Neural cell (in vitro differentiated cells): ENCODE measurements at regions not wholly inside any gene's neighbourhood (a gene's known extent, or its start where the extent isn't known, plus 50 kb on each side); places are given as distances from the start of the nearest gene placed in this dataset.

Source experiments
- H2AFZ ChIP-seq: fragments of 200-600, 300-800 bp; sonication (generic), shearing (Covaris generic); 2 replicates; pipeline ENCODE4 v1.6.0; 2014; ENCODE audit warnings: low read depth, mild to moderate bottlenecking, antibody characterized with exemption, low read length, moderate library complexity
- H3F3A ChIP-seq: fragments of 200-600 bp; shearing (Covaris generic); 2 replicates; pipeline ENCODE4 v1.6.1; 2016; ENCODE audit warnings: mild to moderate bottlenecking, moderate library complexity, mixed read lengths, antibody characterized with exemption, low read length; ENCODE audit not compliant: insufficient read depth, poor library complexity, severe bottlenecking
- H3K27ac ChIP-seq: fragments of 200-600, 300-800 bp; sonication (generic), shearing (Covaris generic); 2 replicates; pipeline ENCODE4 v1.5.1; 2014; ENCODE audit warnings: mild to moderate bottlenecking, low read length, moderate library complexity
- H3K27me3 ChIP-seq: fragments of 300-800, 200-600 bp; sonication (generic), shearing (Covaris generic); 2 replicates; pipeline ENCODE4 v1.6.0; 2014; ENCODE audit warnings: mild to moderate bottlenecking, low read depth, low read length, moderate library complexity; ENCODE audit not compliant: insufficient read depth
- H3K36me3 ChIP-seq: fragments of 300-800, 200-600 bp; sonication (generic), shearing (Covaris generic); 2 replicates; pipeline ENCODE4 v1.5.1; 2014; ENCODE audit warnings: mild to moderate bottlenecking, antibody characterized with exemption, low read length, moderate library complexity; ENCODE audit not compliant: insufficient read depth
- H3K4me2 ChIP-seq: fragments of 300-800, 200-600 bp; sonication (generic), shearing (Covaris generic); 2 replicates; pipeline ENCODE4 v1.6.0; 2014; ENCODE audit warnings: mild to moderate bottlenecking, low read length
- H3K4me3 ChIP-seq: fragments of 300-800, 200-600 bp; sonication (generic), shearing (Covaris generic); 2 replicates; pipeline ENCODE4 v1.5.1; 2014; ENCODE audit warnings: mild to moderate bottlenecking, low read length, moderate library complexity
- H3K79me2 ChIP-seq: fragments of 200-600 bp; shearing (Covaris generic); replicated peaks from 2 replicates; pipeline ENCODE4 v1.6.0; 2014; ENCODE audit warnings: mild to moderate bottlenecking, low read length, moderate library complexity; ENCODE audit not compliant: insufficient read depth
- H3K9ac ChIP-seq: fragments of 300-800, 200-600 bp; sonication (generic), shearing (Covaris generic); 2 replicates; pipeline ENCODE4 v1.6.1; 2016; ENCODE audit warnings: mild to moderate bottlenecking, low read length, mixed read lengths
- H3K9me2 ChIP-seq: fragments of 200-600 bp; shearing (Covaris generic); 2 replicates; pipeline ENCODE4 v1.6.1; 2016; ENCODE audit warnings: mild to moderate bottlenecking, low read length, mixed read lengths; ENCODE audit not compliant: insufficient read depth
- H3K9me3 ChIP-seq: fragments of 200-600, 300-800 bp; sonication (generic), shearing (Covaris generic); 2 replicates; pipeline ENCODE4 v1.6.1; 2016; ENCODE audit warnings: mild to moderate bottlenecking, mixed run types, low read length, moderate library complexity, mixed read lengths
- H4K20me1 ChIP-seq: fragments of 200-600 bp; shearing (Covaris generic); 2 replicates; pipeline ENCODE4 v1.6.1; 2016; ENCODE audit warnings: mild to moderate bottlenecking, mixed run types; ENCODE audit not compliant: insufficient read depth
- EP300 ChIP-seq: fragments of 450-650 bp; conservative IDR thresholded peaks from 2 replicates; pipeline ENCODE4 v1.6.1; 2014; ENCODE audit warnings: antibody characterized with exemption, mild to moderate bottlenecking, moderate library complexity; ENCODE audit not compliant: poor library complexity, severe bottlenecking
- EZH2 ChIP-seq: fragments of 200-600, 300-800 bp; shearing (Covaris generic), sonication (generic); IDR thresholded peaks from 2 replicates; pipeline ENCODE4 v1.6.1; 2014; ENCODE audit warnings: antibody characterized with exemption, low read length, borderline replicate concordance, mild to moderate bottlenecking; ENCODE audit not compliant: insufficient read depth, poor library complexity, severe bottlenecking
- MXI1 ChIP-seq: fragments of 450-650 bp; conservative IDR thresholded peaks from 2 replicates; pipeline ENCODE4 v1.6.1; 2014; ENCODE audit warnings: antibody characterized with exemption, mild to moderate bottlenecking; ENCODE audit not compliant: poor library complexity, severe bottlenecking
- POLR2AphosphoS5 ChIP-seq: IDR thresholded peaks from 2 replicates; pipeline ENCODE4 v1.6.1; 2012
- RAD21 ChIP-seq: fragments of 450-650 bp; conservative IDR thresholded peaks from 2 replicates; pipeline ENCODE4 v1.6.1; 2014; ENCODE audit warnings: antibody characterized with exemption, mild to moderate bottlenecking, moderate library complexity
- SMC3 ChIP-seq: fragments of 450-650 bp; conservative IDR thresholded peaks from 2 replicates; pipeline ENCODE4 v1.6.1; 2014; ENCODE audit warnings: antibody characterized with exemption, mild to moderate bottlenecking, moderate library complexity; ENCODE audit not compliant: poor library complexity
- TAF1 ChIP-seq: IDR thresholded peaks from 2 replicates; pipeline ENCODE4 v1.6.1; 2012; ENCODE audit warnings: low read depth
- TF ChIP-seq, protein P1 (sequence below): fragments of 450-650 bp; IDR thresholded peaks from 2 replicates; pipeline ENCODE4 v1.5.1; 2014; ENCODE audit warnings: antibody characterized with exemption, mild to moderate bottlenecking, moderate library complexity; ENCODE audit not compliant: poor library complexity, severe bottlenecking
- TF ChIP-seq, protein P2 (sequence below): IDR thresholded peaks from 2 replicates; pipeline ENCODE4 v1.6.1; 2012; ENCODE audit warnings: borderline replicate concordance

DNA sequence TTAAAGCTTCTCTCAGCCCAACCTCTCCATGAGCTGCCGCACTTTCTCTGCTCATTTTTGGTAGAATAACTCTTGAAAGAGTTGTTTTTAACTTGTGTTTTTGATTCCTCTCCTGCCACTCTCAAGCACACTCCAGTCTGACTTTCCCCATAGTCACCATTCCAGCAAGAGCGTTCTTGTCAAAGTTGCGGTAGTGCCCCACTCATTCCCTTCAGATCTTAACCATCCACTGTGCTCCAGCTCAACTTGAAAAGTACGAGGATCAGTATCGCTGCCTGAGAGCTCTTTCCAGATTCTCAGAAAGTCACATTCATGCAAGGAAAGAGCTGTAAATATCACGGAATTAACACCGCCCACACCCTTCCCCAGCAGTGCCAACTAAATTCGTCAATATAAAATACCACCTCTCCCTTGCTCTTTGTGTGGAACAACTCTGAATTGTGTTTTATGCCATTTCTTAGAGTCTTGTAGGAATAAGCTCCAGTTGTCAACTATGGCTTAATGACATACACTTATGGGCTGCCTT, 59.7 kb upstream of the IL15 start:
- Histone ChIP-seq H3K79me2 (no peaks in the 10 kb centered on the region), H3K9ac (no peak overlapping the region), H2AFZ (no peak overlapping the region), H3K27ac (no peak overlapping the region), H3K9me2 (no peaks in the 10 kb centered on the region), H3K4me3 (no peak overlapping the region), H3K36me3 (no peaks in the 10 kb centered on the region), H3K9me3 (no peaks in the 10 kb centered on the region), H4K20me1 (no peaks in the 10 kb centered on the region), H3F3A (no peaks in the 10 kb centered on the region), H3K4me2 (no peak overlapping the region), H3K27me3 (no peaks in the 10 kb centered on the region)
- TF ChIP-seq, protein P1, sequence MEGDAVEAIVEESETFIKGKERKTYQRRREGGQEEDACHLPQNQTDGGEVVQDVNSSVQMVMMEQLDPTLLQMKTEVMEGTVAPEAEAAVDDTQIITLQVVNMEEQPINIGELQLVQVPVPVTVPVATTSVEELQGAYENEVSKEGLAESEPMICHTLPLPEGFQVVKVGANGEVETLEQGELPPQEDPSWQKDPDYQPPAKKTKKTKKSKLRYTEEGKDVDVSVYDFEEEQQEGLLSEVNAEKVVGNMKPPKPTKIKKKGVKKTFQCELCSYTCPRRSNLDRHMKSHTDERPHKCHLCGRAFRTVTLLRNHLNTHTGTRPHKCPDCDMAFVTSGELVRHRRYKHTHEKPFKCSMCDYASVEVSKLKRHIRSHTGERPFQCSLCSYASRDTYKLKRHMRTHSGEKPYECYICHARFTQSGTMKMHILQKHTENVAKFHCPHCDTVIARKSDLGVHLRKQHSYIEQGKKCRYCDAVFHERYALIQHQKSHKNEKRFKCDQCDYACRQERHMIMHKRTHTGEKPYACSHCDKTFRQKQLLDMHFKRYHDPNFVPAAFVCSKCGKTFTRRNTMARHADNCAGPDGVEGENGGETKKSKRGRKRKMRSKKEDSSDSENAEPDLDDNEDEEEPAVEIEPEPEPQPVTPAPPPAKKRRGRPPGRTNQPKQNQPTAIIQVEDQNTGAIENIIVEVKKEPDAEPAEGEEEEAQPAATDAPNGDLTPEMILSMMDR, result no peak
- no peak for TF ChIP-seq SMC3
- TF ChIP-seq RAD21, result no peak
- TF ChIP-seq TAF1, result no peak
- no peak for TF ChIP-seq MXI1
- TF ChIP-seq, protein P2, sequence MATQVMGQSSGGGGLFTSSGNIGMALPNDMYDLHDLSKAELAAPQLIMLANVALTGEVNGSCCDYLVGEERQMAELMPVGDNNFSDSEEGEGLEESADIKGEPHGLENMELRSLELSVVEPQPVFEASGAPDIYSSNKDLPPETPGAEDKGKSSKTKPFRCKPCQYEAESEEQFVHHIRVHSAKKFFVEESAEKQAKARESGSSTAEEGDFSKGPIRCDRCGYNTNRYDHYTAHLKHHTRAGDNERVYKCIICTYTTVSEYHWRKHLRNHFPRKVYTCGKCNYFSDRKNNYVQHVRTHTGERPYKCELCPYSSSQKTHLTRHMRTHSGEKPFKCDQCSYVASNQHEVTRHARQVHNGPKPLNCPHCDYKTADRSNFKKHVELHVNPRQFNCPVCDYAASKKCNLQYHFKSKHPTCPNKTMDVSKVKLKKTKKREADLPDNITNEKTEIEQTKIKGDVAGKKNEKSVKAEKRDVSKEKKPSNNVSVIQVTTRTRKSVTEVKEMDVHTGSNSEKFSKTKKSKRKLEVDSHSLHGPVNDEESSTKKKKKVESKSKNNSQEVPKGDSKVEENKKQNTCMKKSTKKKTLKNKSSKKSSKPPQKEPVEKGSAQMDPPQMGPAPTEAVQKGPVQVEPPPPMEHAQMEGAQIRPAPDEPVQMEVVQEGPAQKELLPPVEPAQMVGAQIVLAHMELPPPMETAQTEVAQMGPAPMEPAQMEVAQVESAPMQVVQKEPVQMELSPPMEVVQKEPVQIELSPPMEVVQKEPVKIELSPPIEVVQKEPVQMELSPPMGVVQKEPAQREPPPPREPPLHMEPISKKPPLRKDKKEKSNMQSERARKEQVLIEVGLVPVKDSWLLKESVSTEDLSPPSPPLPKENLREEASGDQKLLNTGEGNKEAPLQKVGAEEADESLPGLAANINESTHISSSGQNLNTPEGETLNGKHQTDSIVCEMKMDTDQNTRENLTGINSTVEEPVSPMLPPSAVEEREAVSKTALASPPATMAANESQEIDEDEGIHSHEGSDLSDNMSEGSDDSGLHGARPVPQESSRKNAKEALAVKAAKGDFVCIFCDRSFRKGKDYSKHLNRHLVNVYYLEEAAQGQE, result no peak
- no peak for TF ChIP-seq POLR2AphosphoS5
- no peak for TF ChIP-seq EZH2
- no peak for TF ChIP-seq EP300

DNA sequence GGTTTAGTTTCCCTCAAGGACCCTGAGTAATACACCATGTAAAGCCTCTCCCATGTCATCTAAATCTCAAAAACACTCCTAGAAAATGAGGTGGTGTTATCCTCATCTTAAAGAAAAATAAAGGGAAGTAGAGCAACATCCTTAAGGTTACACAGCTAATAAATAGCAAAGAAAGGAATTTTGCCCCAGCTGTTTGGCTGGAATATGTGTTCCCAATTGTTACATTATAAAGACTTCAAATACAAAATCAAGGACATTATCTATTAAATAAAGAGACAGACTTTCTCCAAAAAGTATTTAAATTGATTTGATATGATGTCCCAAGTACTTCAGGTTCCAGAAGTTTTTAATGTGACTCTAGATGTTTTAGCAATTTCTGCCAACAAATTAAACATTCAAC, 57.9 kb upstream of the IL15 start:
- Histone ChIP-seq H4K20me1 (no peaks in the 10 kb centered on the region), H3K9me2 (no peaks in the 10 kb centered on the region), H3K4me2 (no peak overlapping the region), H3K27me3 (no peaks in the 10 kb centered on the region), H3K79me2 (no peaks in the 10 kb centered on the region), H3K9ac (no peak overlapping the region), H3F3A (no peaks in the 10 kb centered on the region), H3K4me3 (no peak overlapping the region), H3K9me3 (no peaks in the 10 kb centered on the region), H2AFZ (no peak overlapping the region), H3K36me3 (no peaks in the 10 kb centered on the region), H3K27ac (no peak overlapping the region)
- TF ChIP-seq RAD21, result no peak
- TF ChIP-seq MXI1, result no peak
- TF ChIP-seq, protein P2, result no peak
- no peak for TF ChIP-seq EP300
